ENCODE measurements at regions not wholly inside any gene's neighbourhood (a gene's known extent, or its start where the extent isn't known, plus 50 kb on each side); places are given as distances from the start of the nearest gene placed in this dataset.

- TF ChIP-seq ZSCAN5A (tag by site-specific recombination; IDR thresholded peaks at IDR 0.05), result no peak
- TF ChIP-seq MYNN (tag by site-specific recombination; IDR thresholded peaks at IDR 0.05; ENCODE audit: borderline replicate concordance), result no peak
- TF ChIP-seq KLF7 (tag by site-specific recombination; IDR thresholded peaks at IDR 0.05; ENCODE audit: borderline replicate concordance), result no peak
- TF ChIP-seq SCRT2 (tag by site-specific recombination; IDR thresholded peaks at IDR 0.05), result no peak
- TF ChIP-seq GLIS1 (tag by site-specific recombination; IDR thresholded peaks at IDR 0.05), result no peak
- no peak for TF ChIP-seq ZNF394 (tag by site-specific recombination; IDR thresholded peaks at IDR 0.05; ENCODE audit: borderline replicate concordance)
- TF ChIP-seq ZNF654 (tag by site-specific recombination; IDR thresholded peaks at IDR 0.05; ENCODE audit: low read depth), result no peak
Measured at GRCh38 chr13:56378566-56378965, 762.2 kb upstream of the PRR20A start (continued).

- no peak overlapping the region for H3K4me3 ChIP-seq (ENCODE audit: low read depth, low read length)
- H3K4me1 ChIP-seq (ENCODE audit: control insufficient read depth, insufficient read depth, low read length), result no peaks in the 10 kb centered on the region
- no peak overlapping the region for H3K27ac ChIP-seq (ENCODE audit: extremely low read depth, low read depth, low read length)
- TF ChIP-seq ZNF398 (tag by site-specific recombination; IDR thresholded peaks at IDR 0.05) (no peak), SP2 (tag by site-specific recombination; IDR thresholded peaks at IDR 0.05) (no peak), ZBTB7A (tag by site-specific recombination; IDR thresholded peaks at IDR 0.05; ENCODE audit: low read depth) (no peak), ZNF449 (tag by site-specific recombination; IDR thresholded peaks at IDR 0.05) (no peak), SCRT1 (tag by site-specific recombination; IDR thresholded peaks at IDR 0.05; ENCODE audit: borderline replicate concordance) (no peak), ELK4 (IDR thresholded peaks at IDR 0.05; ENCODE audit: borderline replicate concordance, low read depth, low read length) (no peak), PRDM6 (tag by site-specific recombination; IDR thresholded peaks at IDR 0.05) (no peak), ZNF2 (tag by site-specific recombination; IDR thresholded peaks at IDR 0.05) (no peak), ZNF24 (tag by site-specific recombination; IDR thresholded peaks at IDR 0.05) (no peak)
- no peaks in the 10 kb centered on the region for H3K36me3 ChIP-seq (ENCODE audit: control insufficient read depth in 2 of 2, insufficient read depth in 1 of 2, low read length in 2 of 2)
- no peaks in the 10 kb centered on the region for H3K9me3 ChIP-seq (ENCODE audit: control insufficient read depth, insufficient read depth, low read depth, low read length)
- CTCF ChIA-PET, result no interaction called here
- POLR2A ChIA-PET, result no interaction called here
Measured at GRCh38 chr13:56393549-56393948, 747.2 kb upstream of the PRR20A start.

GRCh38 chr13:56396318-56396717, 744.4 kb upstream of the PRR20A start:
- Histone ChIP-seq H3K27ac (ENCODE audit: extremely low read depth, low read depth, low read length) (no peak overlapping the region), H3K36me3 (ENCODE audit: control insufficient read depth in 2 of 2, insufficient read depth in 1 of 2, low read length in 2 of 2) (no peaks in the 10 kb centered on the region), H3K4me1 (ENCODE audit: control insufficient read depth, insufficient read depth, low read length) (no peaks in the 10 kb centered on the region), H3K9me3 (ENCODE audit: control insufficient read depth, insufficient read depth, low read depth, low read length) (no peaks in the 10 kb centered on the region), H3K4me3 (ENCODE audit: low read depth, low read length) (no peak overlapping the region)
- CTCF ChIA-PET, result no interaction called here
- POLR2A ChIA-PET, result no interaction called here
- TF ChIP-seq ZNF112 (tag by site-specific recombination; IDR thresholded peaks at IDR 0.05) (no peak), ZNF692 (tag by site-specific recombination; IDR thresholded peaks at IDR 0.05) (no peak), ZNF26 (tag by site-specific recombination; IDR thresholded peaks at IDR 0.05) (no peak), ZSCAN4 (tag by site-specific recombination; IDR thresholded peaks at IDR 0.05) (no peak), ZBTB20 (tag by site-specific recombination; IDR thresholded peaks at IDR 0.05) (no peak)
